Left kidney (tissue), 1 donor: ENCODE measurements at regions not wholly inside any gene's neighbourhood (a gene's known extent, or its start where the extent isn't known, plus 50 kb on each side); places are given as distances from the start of the nearest gene placed in this dataset.

Experiments
- DNase-seq: peaks from one replicate; pipeline ENCODE4 v3.0.0-alpha.2; 2013

DNA sequence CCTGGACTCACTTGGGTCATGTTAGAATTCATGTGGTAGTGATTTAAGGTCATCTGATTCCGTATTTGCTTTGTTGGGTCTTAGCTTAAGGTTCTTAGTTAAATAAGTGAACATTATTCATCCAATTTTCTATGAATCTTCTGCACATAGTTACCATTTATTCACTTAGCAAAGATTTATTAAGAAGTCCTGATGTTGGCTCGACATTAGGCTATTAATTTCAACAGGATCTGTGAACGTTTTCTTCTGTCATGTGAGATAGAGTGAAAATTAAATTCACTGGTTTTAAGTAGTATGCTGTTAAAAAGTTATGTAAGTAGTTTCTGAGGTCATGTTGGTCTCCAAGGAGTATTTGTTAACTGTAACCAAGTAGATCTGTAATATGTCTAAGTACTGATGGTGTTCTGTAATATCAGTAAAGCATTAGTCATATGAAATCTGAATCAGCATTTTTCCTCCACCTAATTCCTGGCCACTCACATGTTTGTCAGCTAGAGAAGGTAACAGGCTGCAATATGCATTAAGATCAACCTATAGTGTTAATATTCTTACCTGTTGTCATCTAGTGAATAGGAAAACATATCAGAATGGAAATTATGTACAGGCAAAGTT lies 155.6 kb downstream of the PCDH7 start:
- DNase-seq, result no peak

DNA sequence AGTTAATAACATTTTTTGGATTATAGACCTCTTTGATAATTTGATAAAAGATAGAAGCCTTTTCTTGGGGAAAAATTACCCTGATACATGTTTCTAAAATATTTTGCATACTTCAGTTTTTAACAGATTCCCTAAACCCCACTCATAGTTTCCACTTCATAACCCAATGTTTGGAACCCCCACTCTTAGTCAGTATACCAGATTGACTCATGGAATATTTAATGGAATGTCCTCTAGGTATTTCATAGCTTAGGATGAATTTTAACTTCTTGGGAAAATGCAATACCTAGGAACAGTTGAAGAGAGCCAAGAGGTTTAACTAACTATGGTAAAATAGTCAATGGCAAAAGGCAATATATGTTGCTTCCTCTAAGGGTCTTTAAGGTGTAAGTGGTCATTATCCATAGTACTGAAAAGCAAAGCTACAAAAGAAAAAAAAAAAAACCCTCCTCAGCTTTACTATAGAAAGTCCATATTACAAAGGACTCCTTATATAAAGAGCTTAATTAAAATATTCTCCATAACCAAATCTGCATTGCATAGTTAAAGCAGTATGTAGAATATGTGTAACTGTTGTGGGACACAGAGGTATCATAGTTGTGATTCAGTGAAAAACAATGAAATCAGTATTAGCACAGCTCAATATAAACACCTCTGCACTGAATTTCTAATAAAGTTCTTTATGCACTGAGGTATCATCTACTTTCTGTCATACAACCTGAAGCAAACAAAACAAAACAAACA lies 159.9 kb downstream of the PCDH7 start:
- DNase-seq, result no peak

DNA sequence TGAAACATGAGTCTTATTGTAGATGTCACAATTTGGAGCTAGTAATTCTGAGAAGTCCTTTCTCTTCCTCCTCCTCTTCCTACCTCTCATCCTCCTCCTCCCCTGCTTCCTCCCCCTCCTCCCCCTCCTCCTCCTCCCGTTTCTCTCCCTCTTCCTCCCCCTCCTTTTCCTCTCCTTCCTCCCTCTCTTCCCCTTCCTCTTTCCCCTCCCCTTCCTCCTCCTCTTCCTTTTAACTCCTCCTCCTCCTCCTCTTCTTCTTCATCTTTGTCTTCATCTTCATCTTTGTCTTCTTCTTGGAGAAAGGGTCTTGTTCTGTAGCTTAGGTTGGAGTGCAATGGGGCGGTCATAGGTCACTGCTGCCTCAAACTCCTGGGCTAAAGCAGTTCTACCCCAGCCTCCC lies 161.8 kb downstream of the PCDH7 start:
- DNase-seq, result no peak

DNA sequence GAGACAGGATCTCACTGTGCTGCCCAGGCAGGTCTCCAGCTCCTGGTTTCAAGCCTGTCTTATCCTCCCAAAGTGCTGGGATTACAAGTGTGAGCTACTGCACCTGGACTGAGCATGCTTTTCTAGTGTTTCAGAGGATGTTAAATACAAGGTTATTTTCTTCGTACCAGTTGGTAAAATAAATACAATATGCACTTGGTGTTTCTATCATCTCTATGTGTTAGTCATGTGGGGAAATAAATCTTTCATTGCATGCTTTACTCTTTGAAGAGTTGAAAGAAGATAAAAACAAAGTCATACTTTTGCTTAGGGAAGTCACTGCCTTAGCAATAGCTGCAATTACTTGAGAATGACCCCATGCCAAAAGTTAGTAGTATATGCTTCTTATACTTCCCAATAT lies 162.3 kb downstream of the PCDH7 start:
- DNase-seq, result no peak

DNA sequence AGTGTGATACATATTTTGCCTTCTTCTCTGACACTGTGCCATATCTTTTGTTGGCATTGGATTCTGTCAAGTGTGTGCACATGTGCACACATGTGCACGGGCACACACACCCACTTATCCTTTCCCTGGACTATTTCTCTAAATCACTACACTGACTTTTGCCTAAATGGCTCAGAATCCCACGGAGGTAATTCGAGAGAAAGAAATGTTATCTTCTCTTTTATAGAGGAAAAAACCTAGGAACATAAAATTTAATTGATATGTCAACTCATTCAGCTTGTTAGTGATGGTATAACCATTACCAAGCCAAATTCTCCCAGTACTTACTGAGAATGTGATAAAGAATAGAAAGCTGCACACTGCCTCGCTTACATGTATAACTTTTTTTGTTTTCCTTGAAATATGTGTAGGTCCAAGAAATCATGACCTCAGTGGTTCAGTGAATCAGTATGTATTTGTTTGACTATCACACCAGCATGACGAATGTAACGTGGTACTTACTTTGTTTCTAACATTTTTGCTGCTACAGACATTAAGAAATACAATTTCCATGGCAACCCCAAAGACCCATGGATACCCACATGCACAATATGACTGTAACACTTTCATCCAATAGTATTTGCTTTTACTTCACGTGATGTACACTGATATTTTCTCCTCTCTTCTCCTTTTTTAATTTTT lies 163.0 kb downstream of the PCDH7 start:
- no peak for DNase-seq

DNA sequence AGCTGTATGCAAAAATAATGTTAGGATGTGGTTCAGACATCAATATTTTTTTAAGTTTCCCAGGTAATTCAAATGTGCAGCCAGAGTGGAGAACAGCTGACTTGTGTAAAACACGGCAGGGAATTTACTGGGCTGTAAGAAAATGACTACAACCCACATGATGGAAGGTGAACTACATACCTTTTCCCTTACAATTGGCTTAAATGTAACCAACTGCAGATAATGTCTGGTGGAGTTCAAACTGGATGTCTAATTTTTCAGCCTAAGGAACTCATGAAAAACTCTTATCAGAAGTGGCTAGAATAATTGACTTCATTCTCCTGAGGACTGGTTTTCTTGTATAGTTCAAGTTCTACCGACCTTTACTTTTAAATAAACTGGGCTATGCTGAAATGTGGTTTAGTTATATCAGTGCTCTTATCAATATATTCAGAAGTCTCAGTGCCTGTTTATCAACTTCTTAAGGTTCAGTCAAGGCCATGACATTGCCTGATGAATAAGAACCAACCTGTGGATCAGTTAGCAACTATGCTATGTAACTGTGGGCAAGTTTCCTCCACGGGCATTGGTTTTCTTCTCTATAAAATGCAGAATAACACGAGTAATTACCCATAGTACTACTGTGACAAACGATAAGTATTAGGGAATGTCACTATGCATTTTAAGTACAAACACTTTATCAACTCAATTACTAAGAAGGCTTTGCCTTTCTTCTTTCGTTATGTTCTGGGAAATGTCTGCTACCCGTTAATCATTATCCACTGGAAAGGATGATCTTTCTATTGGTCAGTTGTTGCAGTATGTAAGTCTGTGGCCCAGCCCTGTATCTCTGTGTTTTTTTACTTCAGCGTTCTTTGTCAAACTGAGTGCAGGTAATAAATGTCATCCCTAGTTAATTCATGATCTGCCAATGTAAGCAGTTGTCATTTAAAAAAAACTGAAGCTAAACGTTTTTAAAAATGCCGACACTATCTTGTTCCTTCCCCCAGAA lies 181.6 kb downstream of the PCDH7 start:
- DNase-seq, result no peak

DNA sequence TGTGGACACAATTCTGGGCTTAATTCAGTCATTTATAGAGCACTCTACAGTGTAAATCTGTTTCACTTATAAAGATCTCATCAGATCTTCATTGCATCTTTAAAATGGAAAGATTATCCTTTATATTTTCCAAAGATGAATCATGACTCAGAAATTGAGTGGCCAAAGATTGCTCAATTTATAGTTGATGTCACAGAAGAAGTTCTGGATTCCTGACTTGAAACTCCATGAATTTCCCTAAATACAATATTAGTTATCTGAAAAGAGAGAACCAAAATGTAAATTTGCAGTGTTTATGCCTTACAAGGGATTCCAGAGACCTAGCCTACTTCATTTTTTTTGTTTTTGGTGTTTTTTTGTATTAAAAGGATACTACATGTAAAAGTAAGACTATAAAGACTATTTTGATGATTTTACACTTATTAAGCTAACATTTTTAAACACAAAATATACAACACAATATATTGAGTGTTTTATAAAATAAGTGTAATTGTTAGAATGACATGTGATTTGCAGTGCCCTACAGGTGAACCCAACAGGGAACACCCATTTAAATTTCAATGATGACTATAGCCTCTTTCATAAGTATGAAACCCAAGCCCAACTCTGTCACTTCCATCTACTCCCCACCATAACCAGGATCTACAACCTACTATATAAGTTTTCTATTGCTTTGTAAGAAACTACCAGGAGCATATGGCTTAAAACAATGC lies 183.5 kb downstream of the PCDH7 start:
- no peak for DNase-seq

DNA sequence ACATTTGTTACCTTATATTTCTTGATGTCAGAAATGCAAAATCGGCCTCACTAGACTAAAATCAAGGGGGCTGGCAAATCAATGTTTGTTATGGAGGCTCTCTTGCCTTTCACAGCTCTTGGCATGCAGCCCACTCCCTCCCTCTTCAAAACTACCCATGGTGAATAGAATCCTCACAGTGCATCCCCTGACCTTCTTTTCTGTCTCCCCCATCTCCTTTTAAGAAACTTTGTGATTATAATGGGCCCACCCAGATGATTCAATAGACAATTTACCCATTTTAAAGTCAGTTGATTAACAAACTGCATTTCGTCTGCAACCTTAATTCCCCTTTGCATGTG lies 184.0 kb downstream of the PCDH7 start:
- no peak for DNase-seq

DNA sequence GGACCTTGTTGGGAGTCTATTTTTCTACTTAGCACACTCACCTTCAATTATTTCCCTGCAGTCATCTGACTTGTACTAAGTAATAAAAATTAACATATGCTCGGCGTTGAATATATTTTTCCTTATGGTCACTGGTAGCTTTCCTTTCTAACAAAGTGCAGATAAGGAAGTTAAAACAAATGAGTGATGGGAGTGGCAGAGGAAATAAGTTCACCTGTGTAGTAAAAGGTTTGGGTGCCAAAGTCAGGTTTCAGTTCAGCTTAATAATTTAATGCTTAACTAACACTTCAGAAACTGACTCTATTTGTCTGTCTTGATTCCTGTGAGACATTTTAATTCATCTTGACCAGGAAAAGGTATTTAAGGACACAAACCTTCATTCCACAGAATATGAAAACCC lies 184.4 kb downstream of the PCDH7 start:
- no peak for DNase-seq

DNA sequence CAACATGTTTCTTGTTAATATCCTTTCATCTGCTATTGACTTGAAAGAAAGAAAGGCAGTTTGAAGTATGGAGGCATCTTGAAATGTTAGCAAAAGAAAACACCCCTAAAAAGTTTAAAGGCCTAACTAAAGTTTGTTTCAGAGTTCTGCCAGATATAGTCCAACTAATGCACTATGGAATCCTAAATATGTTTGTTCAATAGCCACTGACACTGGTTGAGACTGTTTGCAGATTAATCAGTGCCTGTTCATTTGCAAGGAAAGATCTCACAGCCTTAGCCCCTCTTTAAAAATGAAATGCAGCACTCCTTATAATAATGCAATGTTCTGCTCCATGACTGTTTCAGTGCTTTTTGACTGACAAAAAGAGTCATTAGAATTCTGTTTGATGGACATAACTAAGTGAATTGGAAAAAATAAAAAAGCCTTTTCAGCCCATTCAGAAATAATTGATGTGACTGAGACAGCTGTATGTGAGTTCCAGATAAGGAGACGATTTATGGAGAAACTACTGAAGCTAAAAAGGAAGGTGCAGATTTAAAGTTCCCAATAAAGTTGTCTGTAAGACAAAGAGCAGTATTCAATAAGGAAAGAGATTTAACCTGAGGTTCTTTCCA lies 192.0 kb downstream of the PCDH7 start:
- DNase-seq, result no peak

DNA sequence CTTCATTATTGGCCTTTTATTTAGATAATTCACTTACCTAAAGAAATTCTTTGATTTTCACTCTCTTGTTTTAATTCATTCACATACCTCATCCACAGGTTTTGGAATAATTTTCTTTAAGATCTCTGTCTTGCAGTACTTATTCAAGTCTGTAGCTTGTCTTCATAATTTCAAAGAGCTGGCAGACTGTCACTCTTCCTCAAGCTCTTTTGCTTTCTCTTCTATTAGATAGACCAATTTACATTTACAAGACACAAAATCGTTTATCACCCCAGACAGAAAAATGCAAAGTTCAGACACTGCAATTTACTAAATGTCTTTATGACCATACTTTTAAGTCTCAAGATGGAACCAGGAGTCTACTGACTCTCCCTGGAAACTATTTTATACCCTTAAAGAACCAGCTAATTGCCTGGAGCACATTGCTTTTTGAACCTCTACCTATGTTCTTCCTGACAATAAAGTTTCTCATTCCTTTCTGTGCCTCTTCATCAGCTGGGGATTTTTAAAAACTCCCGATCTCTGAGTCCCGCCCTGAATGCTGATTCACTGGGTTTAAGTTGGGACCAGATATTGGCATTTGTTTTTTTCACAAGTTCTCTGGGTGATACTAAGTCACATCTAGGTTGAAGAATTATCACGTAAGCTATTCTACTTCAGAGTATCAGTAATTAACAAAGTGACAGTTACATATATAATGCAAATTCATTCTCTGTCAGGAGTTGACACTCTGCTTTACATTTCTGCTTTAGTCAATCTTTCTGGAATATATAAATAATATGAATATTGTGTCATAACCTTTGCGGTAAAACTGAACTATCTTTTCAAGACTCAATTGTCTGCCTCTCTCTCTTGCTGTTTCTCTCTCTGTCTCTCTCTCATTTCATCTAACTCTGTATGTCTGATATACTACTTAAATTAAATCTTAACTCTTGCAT lies 196.4 kb downstream of the PCDH7 start:
- DNase-seq, result no peak

DNA sequence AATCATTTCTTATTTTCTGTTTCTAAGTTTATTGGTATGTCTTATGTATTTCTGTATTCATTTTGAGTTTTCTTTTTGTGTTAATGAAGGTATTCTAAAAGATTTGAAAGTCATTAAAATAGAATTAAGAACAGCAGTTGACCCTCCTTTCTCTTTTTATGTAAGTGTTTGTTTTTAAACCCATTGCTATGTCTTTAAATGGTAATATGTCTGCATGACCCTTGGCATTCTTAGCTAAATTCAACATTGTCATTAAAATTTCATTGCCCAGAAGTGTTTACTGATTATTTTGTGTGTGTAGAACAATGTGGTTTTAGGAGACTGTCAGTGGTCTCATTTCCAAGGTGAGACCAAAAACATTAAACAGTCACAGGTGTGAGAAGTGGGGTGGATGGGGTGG lies 197.8 kb downstream of the PCDH7 start:
- no peak for DNase-seq

DNA sequence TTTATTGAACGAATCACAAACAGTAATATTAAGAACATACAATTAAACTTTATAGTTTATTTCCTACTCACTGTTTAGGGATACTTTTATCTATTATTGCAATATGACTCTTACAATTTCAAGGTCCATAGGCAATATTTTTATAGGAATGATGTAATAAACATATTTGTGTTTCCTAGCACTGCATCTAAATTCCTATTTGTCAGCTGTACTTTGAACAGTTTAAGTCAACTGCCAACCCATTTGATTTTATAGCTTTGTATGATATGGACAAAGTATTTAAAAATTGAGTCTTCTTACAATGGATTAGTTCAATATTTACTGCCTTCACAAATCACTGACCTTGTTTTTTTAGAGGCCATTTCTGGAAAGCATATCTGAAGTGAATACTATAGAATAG lies 199.3 kb downstream of the PCDH7 start:
- no peak for DNase-seq

DNA sequence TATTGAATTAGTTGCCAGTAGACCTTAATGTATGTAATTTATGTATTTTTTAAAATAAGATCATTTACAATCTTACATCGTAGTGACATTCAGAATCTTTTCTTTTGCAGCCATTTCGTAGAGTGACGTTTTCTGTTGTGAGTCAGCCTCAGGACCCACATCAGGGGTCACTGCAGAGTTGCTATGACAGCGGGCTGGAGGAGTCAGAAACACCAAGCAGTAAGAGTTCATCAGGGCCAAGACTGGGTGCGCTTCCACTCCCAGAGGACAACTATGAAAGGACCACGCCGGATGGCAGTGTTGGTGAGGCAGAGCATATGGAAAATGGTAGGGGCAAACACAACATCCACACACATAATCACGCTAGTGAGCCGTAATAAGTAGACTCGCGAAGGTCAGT lies 199.9 kb downstream of the PCDH7 start:
- DNase-seq, result no peak

DNA sequence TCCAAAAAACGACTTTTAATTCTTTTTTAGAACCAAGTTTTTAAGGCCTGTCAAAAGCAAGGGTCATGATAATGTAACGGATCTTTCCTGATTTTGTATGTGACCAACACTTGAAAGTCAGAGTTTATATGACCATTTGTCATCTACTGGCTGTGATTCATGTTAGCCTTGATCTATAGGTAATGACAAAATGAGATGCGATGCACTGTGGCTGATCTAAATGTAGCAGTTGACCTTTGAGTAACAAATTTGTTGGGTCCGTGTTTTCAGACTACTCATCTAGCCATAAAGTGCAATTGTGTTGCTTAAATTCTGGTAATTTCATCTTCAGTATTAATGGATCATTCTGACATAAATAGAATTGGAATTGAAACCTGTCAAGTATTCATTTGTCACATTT lies 202.5 kb downstream of the PCDH7 start:
- DNase-seq, result no peak

DNA sequence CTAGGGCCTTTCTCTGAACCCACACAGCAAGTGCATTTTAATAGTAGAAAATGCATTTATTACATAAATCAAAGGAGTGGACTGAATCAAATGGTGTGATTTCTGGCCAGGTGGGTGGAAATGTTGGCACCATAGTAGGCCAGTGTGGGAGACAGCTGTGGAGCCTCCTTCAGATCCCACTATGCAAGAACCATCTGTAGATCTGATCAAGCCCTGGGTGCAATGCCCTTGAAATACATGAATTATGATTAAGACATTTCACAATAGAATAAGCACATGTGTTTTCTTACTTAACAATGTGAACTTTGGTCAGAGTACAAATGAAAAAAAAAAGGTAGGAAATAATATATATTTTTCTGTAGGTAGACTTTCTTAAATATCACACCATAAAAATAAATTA lies 204.3 kb downstream of the PCDH7 start:
- no peak for DNase-seq

DNA sequence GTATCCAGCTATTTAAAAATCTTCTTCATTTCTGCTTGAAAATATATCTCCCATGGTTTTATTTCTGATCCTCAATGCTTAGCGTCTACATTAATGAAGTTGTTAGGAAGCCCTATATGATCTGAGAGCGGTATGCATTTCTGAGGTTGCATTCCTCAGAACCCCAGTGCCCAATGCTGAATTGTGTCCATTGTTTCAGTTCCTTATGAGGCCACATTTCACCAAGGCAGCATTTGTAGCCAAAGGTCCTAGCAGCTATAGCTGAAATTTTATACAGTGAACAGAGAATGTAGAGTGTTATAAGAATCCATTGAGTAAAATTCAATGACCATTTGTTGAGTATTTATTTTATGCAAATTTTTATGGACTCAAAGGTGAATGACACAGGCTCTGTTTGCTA lies 209.5 kb downstream of the PCDH7 start:
- no peak for DNase-seq

DNA sequence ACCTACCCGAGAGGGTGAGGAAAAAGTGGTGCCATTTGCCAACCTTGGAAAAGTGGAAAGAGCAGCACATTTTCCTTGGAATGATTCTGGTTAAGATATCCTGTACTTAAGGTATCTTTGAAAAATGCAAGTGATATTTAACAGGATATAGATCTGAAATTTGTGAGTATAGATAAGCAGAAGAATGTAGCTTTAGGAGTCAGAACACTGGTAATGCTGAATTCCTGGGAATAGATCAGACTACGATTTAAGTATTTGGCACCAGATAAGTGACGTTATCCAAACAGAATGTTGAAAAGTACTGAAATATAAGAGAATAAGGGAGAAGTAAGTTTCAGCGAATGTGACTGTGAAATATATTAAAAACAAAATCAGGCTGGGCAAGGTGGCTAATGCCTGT lies 210.1 kb downstream of the PCDH7 start:
- no peak for DNase-seq

DNA sequence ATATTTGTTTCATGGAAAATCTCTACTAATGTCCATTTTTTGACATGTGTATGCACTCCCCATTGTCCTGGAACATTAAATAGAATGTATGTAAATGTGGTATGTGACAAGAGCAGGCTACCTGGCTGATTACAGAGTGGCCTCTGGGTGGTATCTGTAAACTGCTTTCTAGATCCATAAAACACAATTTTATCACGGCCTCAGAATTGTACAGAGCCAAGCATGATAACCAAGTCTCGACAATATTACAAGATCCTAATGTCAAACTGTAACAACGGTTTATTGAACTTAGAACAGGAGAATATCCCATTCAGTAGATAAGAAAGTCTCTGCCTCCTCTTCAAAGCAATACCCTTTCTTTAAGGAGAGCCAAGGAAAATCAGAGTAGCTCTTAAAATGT lies 212.4 kb downstream of the PCDH7 start:
- DNase-seq, result no peak

DNA sequence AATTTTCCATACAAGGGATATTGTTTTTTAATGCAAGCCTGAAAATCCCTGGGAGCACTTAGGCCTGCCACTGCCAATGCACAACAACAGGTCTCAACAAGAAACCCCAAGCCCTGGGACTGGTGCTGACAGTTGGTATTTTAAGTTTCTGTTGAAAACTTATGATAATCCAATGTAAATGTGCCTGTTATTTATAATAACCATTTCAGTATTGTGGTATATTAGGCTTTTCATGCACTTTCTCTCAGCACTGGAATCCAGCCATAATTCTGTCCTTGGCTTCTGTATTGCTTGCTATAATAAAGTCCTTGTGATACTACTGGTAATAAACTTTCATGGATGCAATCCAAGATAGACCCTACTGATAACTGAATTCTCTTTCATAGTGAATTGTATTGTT lies 218.9 kb downstream of the PCDH7 start:
- DNase-seq, result peak; percentile 8
